HT-29 (cell line): ENCODE measurements at regions not wholly inside any gene's neighbourhood (a gene's known extent, or its start where the extent isn't known, plus 50 kb on each side); places are given as distances from the start of the nearest gene placed in this dataset.
A peak's percentile ranks its signal among the peaks of the same experiment; 100 is the strongest.

ENCODE experiments used
- DNase-seq: peaks from one replicate; pipeline ENCODE4 v3.0.0-alpha.2; 2015; ENCODE audit warnings: low spot score

DNA sequence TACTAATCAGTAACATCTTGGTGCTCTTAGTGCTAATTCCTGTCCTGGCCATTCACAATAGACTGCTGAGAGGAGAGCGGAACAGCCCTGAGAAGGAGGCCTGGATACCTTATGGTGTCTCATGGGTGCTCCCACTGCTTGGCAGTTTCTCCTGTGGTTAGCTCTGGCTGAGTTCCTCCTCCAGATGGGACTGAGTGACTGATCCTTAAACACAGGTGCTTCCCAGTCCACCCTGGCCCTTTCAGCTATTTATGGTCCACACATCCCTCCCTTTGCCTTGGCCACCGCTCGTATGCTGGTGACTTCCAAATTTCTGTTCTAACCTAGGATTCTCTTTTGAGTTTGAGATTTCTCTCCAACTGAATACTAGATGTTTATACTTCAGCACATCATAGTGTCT is 157.0 kb upstream of the CACNA1E start:
- no peak for DNase-seq

DNA sequence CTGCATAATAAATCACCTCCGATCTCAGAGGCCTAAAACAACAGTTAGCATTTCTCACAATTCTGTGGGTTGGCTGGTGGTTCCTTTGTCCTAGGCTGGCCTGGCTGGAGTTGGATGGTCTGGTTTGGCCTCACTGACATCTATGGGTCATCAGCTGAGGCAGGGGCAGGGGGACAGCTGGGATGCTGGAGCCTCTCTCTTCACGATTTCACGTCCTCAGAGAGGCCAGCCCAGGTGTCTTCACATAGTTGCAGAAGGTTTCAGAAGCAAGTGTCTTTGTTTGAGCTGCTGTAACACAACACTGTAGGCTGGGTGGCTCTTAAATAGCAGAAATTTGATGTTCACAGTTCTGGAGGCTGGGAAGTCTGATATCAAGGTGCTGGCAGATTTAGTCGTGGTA is 155.5 kb upstream of the CACNA1E start:
- no peak for DNase-seq

GRCh38 chr1:181334724-181335123 is 148.6 kb upstream of the CACNA1E start:
- DNase-seq = no peak

DNA sequence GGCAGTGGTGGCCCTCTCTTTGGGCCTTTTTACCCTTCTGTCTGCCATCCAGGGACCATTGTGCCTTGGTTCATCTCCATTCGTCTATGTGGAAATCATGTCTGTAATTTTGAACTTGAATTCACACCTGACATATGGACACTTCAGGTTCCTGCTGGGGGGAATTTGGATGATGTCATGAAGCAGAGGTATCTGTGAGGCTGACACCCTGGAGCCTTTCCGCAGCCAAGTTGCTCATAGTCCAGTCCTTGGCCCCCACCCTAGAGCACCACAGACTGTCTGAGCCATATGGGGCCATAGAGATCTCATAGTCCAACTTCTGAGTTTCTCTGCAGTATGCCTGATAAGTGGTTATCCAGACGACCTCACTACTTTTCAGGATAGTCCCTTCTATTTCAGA is 147.7 kb upstream of the CACNA1E start:
- DNase-seq = no peak

DNA sequence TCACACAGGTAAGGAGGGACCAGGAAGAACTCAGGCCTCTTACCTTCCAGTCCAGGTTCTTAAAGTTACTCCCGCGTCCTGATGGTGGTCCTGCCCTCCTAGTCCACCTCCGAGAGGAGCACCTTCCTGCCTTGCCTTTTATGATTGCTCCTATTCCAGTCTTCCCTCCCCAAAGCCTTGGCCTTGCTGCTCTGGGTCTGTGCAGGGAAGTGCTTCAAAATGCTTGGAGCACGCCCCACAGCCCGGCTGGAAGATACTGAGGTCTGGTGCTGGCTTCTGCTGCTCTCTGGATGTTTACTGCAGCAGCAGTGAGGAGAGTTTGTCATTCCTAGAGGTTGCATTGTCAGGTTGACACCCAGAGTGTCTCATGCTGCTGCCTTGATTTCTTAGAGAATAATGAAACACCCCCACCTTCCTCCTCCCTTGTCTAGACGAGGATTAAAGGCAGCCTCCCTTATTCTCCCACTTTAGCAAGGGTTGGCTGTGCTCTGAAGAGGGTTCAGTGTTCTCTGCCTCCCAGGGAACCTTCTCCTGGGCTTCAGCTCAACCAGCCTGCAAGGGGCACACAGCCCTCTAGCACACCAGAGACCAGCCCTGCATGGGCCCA is 142.2 kb upstream of the CACNA1E start:
- no peak for DNase-seq

DNA sequence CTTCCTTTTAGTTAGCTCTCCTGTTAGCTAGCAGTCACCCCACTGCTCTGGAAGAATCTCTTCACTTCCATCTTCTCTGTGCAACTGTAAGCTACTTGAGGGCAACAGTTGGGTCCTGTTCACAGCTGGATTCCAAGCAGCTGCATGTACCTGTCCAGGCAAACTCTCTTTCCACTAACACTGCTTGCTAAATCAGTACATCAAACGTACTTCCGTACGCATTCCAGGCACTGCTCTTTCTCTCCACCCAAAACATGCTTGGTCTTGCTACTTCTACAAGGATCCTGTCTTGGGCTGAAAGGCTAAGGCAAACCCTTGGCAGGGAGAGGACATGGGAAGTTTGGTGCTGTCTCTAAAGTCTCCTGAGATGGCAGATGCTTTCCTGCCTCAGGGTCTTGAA is 139.2 kb upstream of the CACNA1E start:
- no peak for DNase-seq

GRCh38 chr1:181345146-181345545 is 138.2 kb upstream of the CACNA1E start:
- DNase-seq = no peak

GRCh38 chr1:181347495-181348390 is 135.6 kb upstream of the CACNA1E start:
- DNase-seq = no peak

DNA sequence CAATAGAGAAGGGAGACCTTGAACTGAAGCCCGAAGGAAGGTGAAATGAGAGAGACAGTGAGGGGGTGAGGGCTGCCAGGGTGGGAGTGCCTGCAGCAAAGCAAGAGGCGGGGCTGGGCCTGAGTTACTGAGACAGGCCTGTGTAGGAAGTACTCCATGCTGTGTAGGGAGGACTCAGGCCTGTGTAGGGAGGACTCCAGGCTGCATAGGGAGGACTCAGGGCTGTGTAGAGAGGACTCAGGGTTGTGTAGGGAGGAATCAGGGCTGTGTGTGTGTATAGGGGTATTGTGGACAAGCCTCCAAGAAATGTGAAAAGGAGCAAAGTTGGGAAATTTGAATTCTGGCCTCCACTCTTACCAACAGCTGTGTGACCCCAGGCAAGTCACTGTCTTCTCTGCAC is 133.8 kb upstream of the CACNA1E start:
- DNase-seq = no peak

GRCh38 chr1:181350131-181350530 is 133.2 kb upstream of the CACNA1E start:
- DNase-seq = no peak

DNA sequence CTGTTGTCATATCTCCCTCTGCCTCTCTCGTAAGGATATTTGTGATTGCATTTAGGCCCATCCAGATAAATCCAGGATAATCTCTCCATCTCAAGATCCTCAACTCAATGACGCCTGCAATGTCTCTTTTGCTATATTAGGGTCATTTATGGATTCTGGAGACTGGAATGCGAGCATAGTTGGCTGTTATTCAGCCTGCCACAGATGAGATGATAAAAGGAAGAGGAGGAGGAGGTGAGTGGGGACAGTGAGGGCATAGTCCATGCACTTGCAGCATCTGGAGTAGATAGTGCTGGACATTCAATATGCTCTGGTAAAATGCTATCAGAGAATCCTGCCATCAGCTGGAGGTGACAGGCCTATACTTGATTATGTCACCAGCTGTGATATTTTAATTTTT is 131.6 kb upstream of the CACNA1E start:
- no peak for DNase-seq

- DNase-seq = no peak
Measured at GRCh38 chr1:181352695-181353094, 130.6 kb upstream of the CACNA1E start.

GRCh38 chr1:181353526-181353925 is 129.8 kb upstream of the CACNA1E start:
- no peak for DNase-seq

DNA sequence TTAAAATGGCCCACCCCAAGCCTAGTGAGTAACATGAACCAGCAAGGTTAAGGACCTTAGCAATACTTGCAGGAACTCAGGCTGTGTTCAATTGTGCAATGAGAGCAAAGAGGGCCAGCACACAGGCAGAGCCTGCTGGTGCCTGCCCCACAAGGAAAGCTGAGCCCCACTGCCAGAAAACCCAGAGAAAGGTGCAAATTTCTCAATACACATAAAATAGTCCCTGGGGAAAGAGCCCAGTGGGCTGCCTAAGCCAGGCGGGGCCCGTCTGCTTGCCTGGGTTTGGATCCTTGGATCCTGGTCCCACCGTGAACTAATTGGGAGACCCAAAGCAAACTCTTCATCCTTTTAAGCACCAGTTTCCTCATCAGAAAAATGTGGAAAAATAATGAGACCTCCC is 128.5 kb upstream of the CACNA1E start:
- no peak for DNase-seq

- DNase-seq = no peak
Measured at GRCh38 chr1:181356505-181357340, 126.6 kb upstream of the CACNA1E start.

DNA sequence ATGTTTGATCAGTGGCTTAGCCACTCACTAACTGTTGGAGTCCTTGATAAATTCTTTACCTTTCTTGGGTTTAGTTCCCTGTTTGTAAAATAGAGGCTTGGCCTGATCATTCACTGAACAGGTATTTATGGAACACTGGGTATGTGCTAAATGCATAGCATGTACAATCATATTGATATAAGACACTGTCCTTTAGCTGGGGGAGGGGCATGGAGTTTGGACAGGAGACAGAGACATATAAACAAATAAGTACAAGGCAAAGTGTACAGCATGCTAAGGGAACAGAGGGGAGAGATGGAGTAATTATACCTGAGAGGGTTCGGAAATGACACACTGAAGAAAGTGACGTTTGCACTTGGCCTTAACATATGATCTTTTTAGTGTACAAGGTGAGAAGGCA is 124.3 kb upstream of the CACNA1E start:
- DNase-seq = no peak

DNA sequence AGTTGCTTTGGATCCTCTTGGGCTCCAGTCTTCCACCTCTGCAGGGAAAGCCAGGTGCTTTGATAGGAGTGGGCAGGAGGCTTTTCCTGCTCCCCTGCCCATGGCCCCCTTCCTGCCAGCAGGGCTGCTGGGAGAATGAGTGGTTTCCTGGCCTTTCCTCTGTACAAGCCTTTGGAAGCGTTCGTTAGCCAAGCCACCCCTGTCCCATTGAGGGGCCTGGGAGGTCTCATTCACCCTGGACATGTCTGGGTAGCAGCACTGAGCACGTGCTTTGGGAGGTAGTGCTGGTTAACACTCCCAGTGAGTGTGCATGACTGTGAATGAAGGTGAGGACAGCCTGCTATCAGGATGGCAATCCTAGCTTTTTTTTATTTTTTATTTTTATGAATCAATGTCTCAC is 118.5 kb upstream of the CACNA1E start:
- DNase-seq = no peak

DNA sequence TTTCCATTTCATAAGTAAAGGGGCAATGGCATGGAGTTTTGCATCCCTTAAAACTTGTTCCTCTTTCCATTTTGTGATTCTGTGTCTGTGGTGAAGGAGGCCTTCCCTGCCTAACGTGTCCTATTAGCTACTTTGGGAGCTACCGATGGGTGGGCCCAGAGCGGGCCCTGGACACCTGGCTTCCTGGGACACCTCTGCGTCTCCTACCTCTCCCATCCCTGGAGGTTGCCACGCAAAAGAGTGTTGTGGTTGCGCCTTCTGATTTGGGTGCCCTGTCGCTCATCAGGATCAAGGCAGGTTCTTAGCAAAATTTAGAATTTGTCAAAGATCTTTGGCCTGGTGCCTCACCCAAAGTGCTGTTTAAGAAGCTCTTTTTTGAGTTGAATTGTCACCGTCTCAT is 116.4 kb upstream of the CACNA1E start:
- DNase-seq = no peak

- DNase-seq = no peak
Measured at GRCh38 chr1:181369416-181369815, 113.9 kb upstream of the CACNA1E start.

DNA sequence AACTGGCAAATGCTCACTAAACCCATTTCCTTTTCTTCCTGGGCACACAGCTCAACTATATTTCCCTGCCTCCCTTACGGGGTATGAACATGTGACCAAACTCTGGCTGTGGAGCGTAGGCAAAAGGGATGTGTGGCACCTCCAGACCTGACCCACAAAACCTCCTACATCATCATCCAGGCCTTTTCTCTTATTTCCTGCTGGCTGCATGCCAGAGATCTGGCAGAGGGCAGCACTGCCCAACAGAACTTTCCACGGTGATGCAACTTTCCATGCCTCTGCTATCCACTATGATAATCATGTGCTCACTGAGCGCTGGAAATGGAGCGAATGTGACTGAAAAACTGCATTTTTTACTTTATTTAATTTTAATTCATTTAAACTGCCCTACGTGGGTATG is 99.6 kb upstream of the CACNA1E start:
- peak; percentile 55 for DNase-seq

DNA sequence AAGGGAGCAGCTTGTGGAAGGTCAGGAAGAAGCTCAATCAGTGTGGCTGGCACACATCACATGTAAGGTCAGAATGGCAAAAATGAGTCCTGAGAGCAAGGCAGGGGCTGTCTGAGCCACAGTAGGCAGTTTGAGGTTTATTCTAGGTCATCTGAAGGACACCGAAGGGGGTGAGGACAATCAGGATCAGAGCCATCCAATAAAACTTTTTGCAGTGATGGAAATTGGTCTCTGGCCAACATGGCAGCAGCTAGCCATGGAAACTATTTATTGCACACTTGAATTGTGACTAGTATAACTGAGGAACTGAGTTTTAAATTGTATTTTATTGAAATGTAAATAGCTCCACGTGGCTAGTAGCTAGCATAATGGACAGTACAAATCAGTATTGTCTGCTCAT is 97.0 kb upstream of the CACNA1E start:
- no peak for DNase-seq

DNA sequence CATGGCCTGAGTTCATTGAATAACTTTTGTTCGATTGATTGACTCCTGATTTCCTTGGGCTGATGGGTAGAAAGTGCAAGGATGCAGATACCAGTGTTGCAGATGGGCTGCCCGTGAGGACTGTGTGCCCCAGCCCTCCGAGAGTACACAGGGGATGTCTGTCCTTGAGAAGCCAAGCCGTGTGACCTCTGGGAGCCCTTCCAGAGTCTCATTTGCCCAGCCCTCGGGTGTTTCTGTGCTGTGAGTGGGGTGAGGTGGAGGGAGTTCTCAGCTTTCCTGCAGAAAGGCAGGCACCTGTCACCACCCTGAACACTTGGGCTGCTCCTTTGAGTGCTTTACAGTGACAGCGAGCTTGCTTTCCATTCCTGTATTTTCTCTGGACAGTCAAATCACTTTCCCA is 96.4 kb upstream of the CACNA1E start:
- DNase-seq = no peak
